HFFc6 (cell line): ENCODE measurements at regions not wholly inside any gene's neighbourhood (a gene's known extent, or its start where the extent isn't known, plus 50 kb on each side); places are given as distances from the start of the nearest gene placed in this dataset.
"Not testable (repeated sequence)": the region's sequence is repeated elsewhere in the genome, so short reads cannot be mapped to it uniquely, and the experiment has no call there.

Experiments used
- DNase-seq: peaks from one replicate; pipeline ENCODE4 v3.0.0-alpha.2; 2018
- H3K27ac Mint-ChIP-seq: 2 replicates; pipeline ENCODE4 v1.8.0; 2020; ENCODE audit warnings: mild to moderate bottlenecking, mixed read lengths
- H3K27me3 Mint-ChIP-seq: 2 replicates; pipeline ENCODE4 v1.8.0; 2021; ENCODE audit warnings: mild to moderate bottlenecking, moderate library complexity, mixed read lengths; ENCODE audit not compliant: insufficient read depth
- H3K36me3 Mint-ChIP-seq: 2 replicates; pipeline ENCODE4 v1.8.0; 2021; ENCODE audit warnings: low read depth, mixed read lengths
- H3K4me1 Mint-ChIP-seq: 2 replicates; pipeline ENCODE4 v1.8.0; 2020; ENCODE audit warnings: low read depth, mixed read lengths
- H3K4me3 Mint-ChIP-seq: 2 replicates; pipeline ENCODE4 v1.8.0; 2020; ENCODE audit warnings: mild to moderate bottlenecking, moderate library complexity, mixed read lengths
- H3K9me3 Mint-ChIP-seq: 2 replicates; pipeline ENCODE4 v1.8.0; 2020; ENCODE audit warnings: mild to moderate bottlenecking, mixed read lengths
- CTCF ChIP-seq: fragments of 200-600 bp; sonication (generic); IDR thresholded peaks from 2 replicates; pipeline ENCODE4 v1.5.0; 2021; ENCODE audit warnings: antibody characterized with exemption, mild to moderate bottlenecking

GRCh38 chr1:228555074-228555994 is 68.2 kb downstream of the RNF187 start:
- Mint-ChIP-seq H3K4me3 (no peak overlapping the region), H3K27me3 (peaks cover 18% of the 10 kb centered on the region), H3K4me1 (no peaks in the 10 kb centered on the region), H3K9me3 (peaks cover 6% of the 10 kb centered on the region; the same call in 1 of the 2 replicates), H3K27ac (no peak overlapping the region), H3K36me3 (no peaks in the 10 kb centered on the region)
- DNase-seq, result no peak
- TF ChIP-seq CTCF, result no peak

- H3K4me1 Mint-ChIP-seq, H3K36me3 Mint-ChIP-seq: not testable (repeated sequence)
Measured at GRCh38 chr1:228556634-228557430, 69.7 kb downstream of the RNF187 start.

More at GRCh38 chr1:228556634-228557430, 69.7 kb downstream of the RNF187 start:
- 0 out of 2 replicates have a peak, but pooled peaks have one; percentile 15 for TF ChIP-seq CTCF
- DNase-seq, result peak; percentile 52
- not testable (repeated sequence) for H3K4me3 Mint-ChIP-seq, H3K27me3 Mint-ChIP-seq, H3K27ac Mint-ChIP-seq, H3K9me3 Mint-ChIP-seq
